C4-2B (cell line): ENCODE measurements at regions not wholly inside any gene's neighbourhood (a gene's known extent, or its start where the extent isn't known, plus 50 kb on each side); places are given as distances from the start of the nearest gene placed in this dataset.
"Not testable (repeated sequence)": the region's sequence is repeated elsewhere in the genome, so short reads cannot be mapped to it uniquely, and the experiment has no call there.

Source experiments
- ZFX ChIP-seq: fragments of 450-650 bp; IDR thresholded peaks from 2 replicates; pipeline ENCODE4 v1.6.1; 2017
- TF ChIP-seq, protein P1 (sequence below): fragments of 450-650 bp; conservative IDR thresholded peaks from 2 replicates; pipeline ENCODE4 v1.5.1; 2017; ENCODE audit warnings: mild to moderate bottlenecking

DNA sequence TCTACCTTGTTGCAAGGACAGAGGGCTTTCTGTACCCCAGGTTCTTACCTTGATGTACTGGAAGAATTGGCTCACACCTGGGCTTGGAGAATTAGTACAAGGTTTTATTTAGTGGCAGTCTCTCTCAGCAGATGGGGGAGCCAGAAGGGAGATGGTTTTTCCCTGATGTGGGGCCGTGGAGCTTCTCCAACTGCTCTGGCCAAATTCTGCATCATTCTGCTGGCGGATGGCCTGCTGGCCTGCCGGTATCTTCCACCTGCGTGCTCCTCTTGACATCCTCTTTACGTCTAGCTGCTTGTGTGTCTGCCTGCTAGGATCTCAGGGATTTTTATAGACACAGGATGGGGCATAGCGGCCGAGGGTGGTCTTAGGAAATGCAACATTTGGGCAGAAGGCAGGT, 426.7 kb downstream of the KCNJ18 start:
- TF ChIP-seq, protein P1, sequence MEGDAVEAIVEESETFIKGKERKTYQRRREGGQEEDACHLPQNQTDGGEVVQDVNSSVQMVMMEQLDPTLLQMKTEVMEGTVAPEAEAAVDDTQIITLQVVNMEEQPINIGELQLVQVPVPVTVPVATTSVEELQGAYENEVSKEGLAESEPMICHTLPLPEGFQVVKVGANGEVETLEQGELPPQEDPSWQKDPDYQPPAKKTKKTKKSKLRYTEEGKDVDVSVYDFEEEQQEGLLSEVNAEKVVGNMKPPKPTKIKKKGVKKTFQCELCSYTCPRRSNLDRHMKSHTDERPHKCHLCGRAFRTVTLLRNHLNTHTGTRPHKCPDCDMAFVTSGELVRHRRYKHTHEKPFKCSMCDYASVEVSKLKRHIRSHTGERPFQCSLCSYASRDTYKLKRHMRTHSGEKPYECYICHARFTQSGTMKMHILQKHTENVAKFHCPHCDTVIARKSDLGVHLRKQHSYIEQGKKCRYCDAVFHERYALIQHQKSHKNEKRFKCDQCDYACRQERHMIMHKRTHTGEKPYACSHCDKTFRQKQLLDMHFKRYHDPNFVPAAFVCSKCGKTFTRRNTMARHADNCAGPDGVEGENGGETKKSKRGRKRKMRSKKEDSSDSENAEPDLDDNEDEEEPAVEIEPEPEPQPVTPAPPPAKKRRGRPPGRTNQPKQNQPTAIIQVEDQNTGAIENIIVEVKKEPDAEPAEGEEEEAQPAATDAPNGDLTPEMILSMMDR, result not testable (repeated sequence)
- not testable (repeated sequence) for TF ChIP-seq ZFX
